HepG2 (cell line): ENCODE measurements at regions not wholly inside any gene's neighbourhood (a gene's known extent, or its start where the extent isn't known, plus 50 kb on each side); places are given as distances from the start of the nearest gene placed in this dataset.

Experiments
- ATAC-seq: fragments of 200-7000 bp; cut with Tn5 transposase; 3 replicates; pipeline ENCODE4 v1.9.1; 2020; ENCODE audit warnings: mild to moderate bottlenecking, moderate library complexity
- BruUV-seq: library from RNA; stranded (reverse); fragments of 400-500 nt; replicated peaks from 2 replicates; lab custom pipeline; 2021; lab: Mats Ljungman, UMichigan
- CTCF ChIA-PET: fragments of 300-600 bp; formaldehyde crosslinking; extraction: SDS; loops from one replicate; lab custom pipeline; 2021; ENCODE audit warnings: low total read pairs, inconsistent platforms, low intra/inter-chr PET ratio; lab: Yijun Ruan, JAX
- POLR2A ChIA-PET: fragments of 350-600 bp; sonication (Branson Sonifier 250); formaldehyde crosslinking; loops from one replicate; lab custom pipeline; 2020; ENCODE audit warnings: antibody characterized with exemption, inconsistent platforms; lab: Yijun Ruan, JAX
- DNase-seq: peaks from one replicate; pipeline ENCODE4 v3.0.0-alpha.2; 2015; ENCODE audit warnings: low spot score
- FAIRE-seq: peaks from 3 replicates; lab custom pipeline; 2011; peaks lifted over from hg19 to GRCh38; lab: Jason Lieb, UNC
- H2AFZ ChIP-seq: one replicate; pipeline ENCODE4 v1.6.1; 2011; ENCODE audit warnings: low read length, inconsistent platforms
- H3K27ac ChIP-seq: fragments of 300-600 bp; 3 replicates; pipeline ENCODE4 v1.8.0; 2011; ENCODE audit warnings: mixed run types, mild to moderate bottlenecking, mixed read lengths, low read length, inconsistent platforms; ENCODE audit not compliant: insufficient read depth; ENCODE audit errors: extremely low read length
- H3K27me3 ChIP-seq, 2 experiments: fragments of 200-600 bp in 1 of 2; 2 replicates in 1 of 2; 3 replicates in 1 of 2; pipeline versions ENCODE4 v1.6.0 to v1.8.0; 2011; ENCODE audit warnings: low read length in 2 of 2, mild to moderate bottlenecking in 2 of 2, moderate library complexity in 2 of 2, inconsistent platforms in 1 of 2; ENCODE audit not compliant: insufficient read depth in 2 of 2, control insufficient read depth in 1 of 2
- H3K36me3 ChIP-seq, 2 experiments: fragments of 200-600 bp in 1 of 2; replicated peaks in 1 of 2; 2 replicates in 1 of 2; 3 replicates in 1 of 2; pipeline versions ENCODE4 v1.5.1 to v1.8.0; 2011; ENCODE audit warnings: low read length in 2 of 2, inconsistent platforms in 1 of 2; ENCODE audit not compliant: insufficient read depth in 2 of 2, control insufficient read depth in 1 of 2
- H3K4me1 ChIP-seq: 2 replicates; pipeline ENCODE4 v1.5.1; 2012; ENCODE audit warnings: low read length, inconsistent platforms; ENCODE audit not compliant: insufficient read depth
- H3K4me2 ChIP-seq: 2 replicates; pipeline ENCODE4 v1.6.0; 2011; ENCODE audit warnings: low read depth, low read length, inconsistent platforms
- H3K4me3 ChIP-seq, 3 experiments: fragments of 200-600 bp in 1 of 3; sonication (generic), shearing (Covaris generic) in 1 of 3; replicated peaks in 1 of 3; 2 replicates each; pipeline ENCODE4 v1.5.1; 2011 to 2016; ENCODE audit warnings: low read length in 3 of 3, inconsistent platforms in 2 of 3, low read depth in 2 of 3, mild to moderate bottlenecking in 2 of 3, control low read depth in 1 of 3, mixed read lengths in 1 of 3; ENCODE audit not compliant: insufficient read depth in 1 of 3
- H3K79me2 ChIP-seq: one replicate; pipeline ENCODE4 v1.6.1; 2011; ENCODE audit warnings: low read length, inconsistent platforms; ENCODE audit not compliant: insufficient read depth
- H3K9ac ChIP-seq: 2 replicates; pipeline ENCODE4 v1.6.0; 2011; ENCODE audit warnings: mild to moderate bottlenecking, low read depth, low read length, inconsistent platforms; ENCODE audit not compliant: insufficient read depth
- H3K9me3 ChIP-seq: 2 replicates; pipeline ENCODE4 v1.5.1; 2012; ENCODE audit warnings: mild to moderate bottlenecking, low read length
- H4K20me1 ChIP-seq: 2 replicates; pipeline ENCODE4 v1.6.0; 2011; ENCODE audit warnings: inconsistent platforms, mild to moderate bottlenecking, low read length, moderate library complexity; ENCODE audit not compliant: insufficient read depth
- PTBP1 ChIP-seq: fragments of 200-400 bp; formaldehyde crosslinking; IDR thresholded peaks from 2 replicates; pipeline ENCODE4 v1.6.1; 2018; ENCODE audit warnings: low read length, low read depth; ENCODE audit not compliant: poor library complexity, severe bottlenecking
- SMAD1 ChIP-seq: sonication (generic); formaldehyde crosslinking; IDR thresholded peaks from 2 replicates; pipeline ENCODE4 v1.4.0; 2020; ENCODE audit warnings: missing genetic modification reagents, low read depth, mild to moderate bottlenecking, borderline replicate concordance
- SRF ChIP-seq: IDR thresholded peaks from 2 replicates; pipeline ENCODE4 v1.6.1; 2011; ENCODE audit warnings: mild to moderate bottlenecking, low read depth, low read length, moderate library complexity
- TFAP4 ChIP-seq: sonication (generic); IDR thresholded peaks from 2 replicates; pipeline ENCODE4 v1.6.1; 2016; ENCODE audit warnings: low read depth, borderline replicate concordance
- ZNF207 ChIP-seq: fragments of 450-650 bp; IDR thresholded peaks from 2 replicates; pipeline ENCODE4 v1.6.1; 2016; ENCODE audit warnings: antibody characterized with exemption, borderline replicate concordance
- ZNF44 ChIP-seq: sonication (generic); formaldehyde crosslinking; IDR thresholded peaks from 2 replicates; pipeline ENCODE4 v1.5.1; 2020; ENCODE audit warnings: mild to moderate bottlenecking, missing genetic modification reagents
- ZNF567 ChIP-seq: sonication (generic); formaldehyde crosslinking; IDR thresholded peaks from 2 replicates; pipeline ENCODE4 v1.8.1; 2023; ENCODE audit warnings: mild to moderate bottlenecking, missing genetic modification reagents, borderline replicate concordance
- ZNF614 ChIP-seq: IDR thresholded peaks from 2 replicates; pipeline ENCODE4 v1.6.1; 2018; ENCODE audit warnings: missing biosample characterization, missing genetic modification reagents, inconsistent platforms, borderline replicate concordance
- ZNF713 ChIP-seq: sonication (generic); formaldehyde crosslinking; IDR thresholded peaks from 2 replicates; pipeline ENCODE4 v1.4.0; 2020; ENCODE audit warnings: mild to moderate bottlenecking, missing genetic modification reagents
- ZNF749 ChIP-seq: sonication (generic); formaldehyde crosslinking; IDR thresholded peaks from 2 replicates; pipeline ENCODE4 v1.8.0; 2022; ENCODE audit warnings: mild to moderate bottlenecking, missing genetic modification reagents, moderate library complexity, borderline replicate concordance
- WGBS: methylation state at CpG from one replicate; pipeline ENCODE4 v1.1.6; 2017; ENCODE audit warnings: low lambda C conversion rate; 5-methylcytosine and 5-hydroxymethylcytosine counted together
- in situ Hi-C: cut with HindIII; loops from 2 replicates; pipeline ENCODE4 v1.10.0; 2017; ENCODE audit warnings: low pct_unique_long_range_greater_than_20kb; ENCODE audit not compliant: extremely low pct_ligation_motif_present
- intact Hi-C: fragments of 100-400 bp; cut with micrococcal nuclease; formaldehyde crosslinking; loops from one replicate; pipeline ENCODE4 v1.10.0; 2022; ENCODE audit not compliant: unreplicated experiment
- TF ChIP-seq, protein P1 (sequence below): sonication (generic); formaldehyde crosslinking; IDR thresholded peaks from 2 replicates; pipeline ENCODE4 v1.4.0; 2020; ENCODE audit warnings: mild to moderate bottlenecking, missing genetic modification reagents

GRCh38 chr7:51587604-51588003, 271.0 kb upstream of the COBL start:
- Histone ChIP-seq H3K36me3 (no peaks in the 10 kb centered on the region), H2AFZ (no peak overlapping the region), H3K4me1 (peaks cover 17% of the 10 kb centered on the region), H4K20me1 (no peaks in the 10 kb centered on the region), H3K9me3 (no peaks in the 10 kb centered on the region), H3K27me3 (no peaks in the 10 kb centered on the region; a peak in 2 of 5 replicates), H3K9ac (no peak overlapping the region), H3K4me3 (no peak overlapping the region), H3K4me2 (no peak overlapping the region), H3K27ac (no peak overlapping the region), H3K79me2 (no peaks in the 10 kb centered on the region)
- BruUV-seq = no TSS peak
- ChIA-PET CTCF (no interaction called here), POLR2A (no interaction called here)
- TF ChIP-seq PTBP1 = no peak
- TF ChIP-seq ZNF749 (CRISPR knock-in tag) = no peak
- no peak for FAIRE-seq
- DNase-seq = no peak
- ATAC-seq = peak; percentile 53; the same call in 2 of the 3 replicates
- intact Hi-C loops = no loop called here
- in situ Hi-C loops = no loop called here
- 25% methylated on average over 2 of the region's 3 CpGs for WGBS

DNA sequence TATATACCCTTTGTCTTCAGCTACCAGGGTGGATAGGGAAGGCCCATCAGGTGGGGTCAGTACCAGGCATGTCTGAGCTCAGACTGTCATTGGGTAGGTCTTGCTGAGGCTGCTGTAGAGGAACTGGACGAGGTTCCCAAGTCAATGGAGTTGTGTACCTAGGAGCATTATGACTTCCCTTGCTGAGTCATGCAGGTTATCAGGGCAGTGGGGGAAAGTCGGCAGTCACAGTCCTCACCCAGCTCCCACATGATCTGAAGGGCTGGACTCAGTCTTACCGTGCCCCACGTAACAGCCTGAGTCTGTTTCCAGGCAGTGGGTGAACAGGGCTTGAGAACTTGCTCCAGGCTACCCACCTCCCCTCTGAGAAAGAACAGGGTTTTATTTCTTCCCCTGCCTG, 260.8 kb upstream of the COBL start:
- Histone ChIP-seq H3K9me3 (no peaks in the 10 kb centered on the region), H3K9ac (no peak overlapping the region), H3K4me3 (no peak overlapping the region), H3K4me2 (no peak overlapping the region), H2AFZ (no peak overlapping the region), H3K79me2 (no peaks in the 10 kb centered on the region), H3K36me3 (no peaks in the 10 kb centered on the region), H4K20me1 (no peaks in the 10 kb centered on the region), H3K27ac (no peak overlapping the region), H3K27me3 (no peaks in the 10 kb centered on the region), H3K4me1 (no peaks in the 10 kb centered on the region)
- in situ Hi-C loops (no loop called here), intact Hi-C loops (no loop called here)
- ChIA-PET CTCF (no interaction called here), POLR2A (no interaction called here)
- TF ChIP-seq SMAD1 (no peak), ZNF713 (CRISPR knock-in tag) (no peak), SRF (no peak), ZNF567 (CRISPR knock-in tag) (no peak), ZNF614 (CRISPR knock-in tag) (no peak), ZNF44 (no peak), TFAP4 (no peak), ZNF207 (no peak)
- TF ChIP-seq, protein P1, sequence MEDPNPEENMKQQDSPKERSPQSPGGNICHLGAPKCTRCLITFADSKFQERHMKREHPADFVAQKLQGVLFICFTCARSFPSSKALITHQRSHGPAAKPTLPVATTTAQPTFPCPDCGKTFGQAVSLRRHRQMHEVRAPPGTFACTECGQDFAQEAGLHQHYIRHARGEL (CRISPR knock-in tag) = no peak
- WGBS = no CpG with 5 or more reads among the region's 4 CpGs
- no peak for FAIRE-seq
- no peak for ATAC-seq
- DNase-seq = no peak
- no TSS peak for BruUV-seq
